B cell (primary cell): ENCODE measurements at regions not wholly inside any gene's neighbourhood (a gene's known extent, or its start where the extent isn't known, plus 50 kb on each side); places are given as distances from the start of the nearest gene placed in this dataset.

Source experiments
- EZH2 ChIP-seq: IDR thresholded peaks from 2 replicates; pipeline ENCODE4 v1.6.1; 2012; ENCODE audit warnings: borderline replicate concordance, low read depth, mild to moderate bottlenecking, moderate library complexity, low read length; ENCODE audit not compliant: insufficient read depth, poor library complexity, severe bottlenecking
- TF ChIP-seq, protein P1 (sequence below): fragments of 200-600 bp; IDR thresholded peaks from one replicate; pipeline ENCODE4 v1.8.0; 2022; ENCODE audit warnings: antibody characterized with exemption, mild to moderate bottlenecking

DNA sequence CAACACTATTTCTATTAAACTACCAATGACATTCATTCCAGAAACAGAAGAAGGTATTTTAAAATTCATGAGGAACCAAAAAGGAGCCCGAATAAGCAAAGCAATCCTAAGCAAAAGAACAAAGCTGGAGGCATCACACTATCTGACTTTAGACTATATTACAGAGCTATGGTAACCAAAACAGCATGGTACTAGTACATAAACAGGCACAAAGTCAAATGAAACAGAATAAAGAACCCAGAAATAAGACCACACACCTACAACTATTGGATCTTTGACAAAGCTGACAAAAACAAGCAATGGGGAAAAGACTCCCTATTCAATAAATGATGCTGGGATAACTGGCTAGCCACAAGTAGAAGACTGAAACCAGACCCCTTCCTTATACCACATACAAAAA, 122.3 kb downstream of the ITIH6 start:
- TF ChIP-seq, protein P1, sequence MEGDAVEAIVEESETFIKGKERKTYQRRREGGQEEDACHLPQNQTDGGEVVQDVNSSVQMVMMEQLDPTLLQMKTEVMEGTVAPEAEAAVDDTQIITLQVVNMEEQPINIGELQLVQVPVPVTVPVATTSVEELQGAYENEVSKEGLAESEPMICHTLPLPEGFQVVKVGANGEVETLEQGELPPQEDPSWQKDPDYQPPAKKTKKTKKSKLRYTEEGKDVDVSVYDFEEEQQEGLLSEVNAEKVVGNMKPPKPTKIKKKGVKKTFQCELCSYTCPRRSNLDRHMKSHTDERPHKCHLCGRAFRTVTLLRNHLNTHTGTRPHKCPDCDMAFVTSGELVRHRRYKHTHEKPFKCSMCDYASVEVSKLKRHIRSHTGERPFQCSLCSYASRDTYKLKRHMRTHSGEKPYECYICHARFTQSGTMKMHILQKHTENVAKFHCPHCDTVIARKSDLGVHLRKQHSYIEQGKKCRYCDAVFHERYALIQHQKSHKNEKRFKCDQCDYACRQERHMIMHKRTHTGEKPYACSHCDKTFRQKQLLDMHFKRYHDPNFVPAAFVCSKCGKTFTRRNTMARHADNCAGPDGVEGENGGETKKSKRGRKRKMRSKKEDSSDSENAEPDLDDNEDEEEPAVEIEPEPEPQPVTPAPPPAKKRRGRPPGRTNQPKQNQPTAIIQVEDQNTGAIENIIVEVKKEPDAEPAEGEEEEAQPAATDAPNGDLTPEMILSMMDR: no peak
- no peak for TF ChIP-seq EZH2
